GM12865 (cell line): ENCODE measurements at regions not wholly inside any gene's neighbourhood (a gene's known extent, or its start where the extent isn't known, plus 50 kb on each side); places are given as distances from the start of the nearest gene placed in this dataset.

Experiments used
- DNase-seq: peaks from one replicate; pipeline ENCODE4 v3.0.0; 2010; ENCODE audit warnings: low read depth
- H3K4me3 ChIP-seq: 2 replicates; pipeline ENCODE4 v1.5.1; 2011; ENCODE audit warnings: mild to moderate bottlenecking, low read depth, low read length, control low read depth
- CTCF ChIP-seq: IDR thresholded peaks from 2 replicates; pipeline ENCODE4 v1.5.1; 2011; ENCODE audit warnings: low read length, control low read depth, low read depth, inconsistent platforms; ENCODE audit not compliant: insufficient read depth; ENCODE audit errors: missing control alignments

- TF ChIP-seq CTCF = no peak
- H3K4me3 ChIP-seq = no peak overlapping the region
- no peak for DNase-seq
Observed at GRCh38 chr6:8278562-8278961, 156.8 kb downstream of the SLC35B3 start.

GRCh38 chr6:8277769-8278168 is 157.6 kb downstream of the SLC35B3 start:
- TF ChIP-seq CTCF = no peak
- DNase-seq = no peak
- no peak overlapping the region for H3K4me3 ChIP-seq

- no peak overlapping the region for H3K4me3 ChIP-seq
- no peak for DNase-seq
- no peak for TF ChIP-seq CTCF
Observed at GRCh38 chr6:8276148-8276547, 159.2 kb downstream of the SLC35B3 start.

GRCh38 chr6:8275667-8276066 is 159.7 kb downstream of the SLC35B3 start:
- no peak for DNase-seq
- no peak overlapping the region for H3K4me3 ChIP-seq
- TF ChIP-seq CTCF = no peak

- DNase-seq = no peak
- H3K4me3 ChIP-seq = no peak overlapping the region
- no peak for TF ChIP-seq CTCF
Observed at GRCh38 chr6:8274226-8274625, 161.1 kb downstream of the SLC35B3 start.

GRCh38 chr6:8269872-8270454 is 165.4 kb downstream of the SLC35B3 start:
- H3K4me3 ChIP-seq = no peak overlapping the region
- no peak for TF ChIP-seq CTCF
- DNase-seq = no peak

GRCh38 chr6:8269094-8269493 is 166.3 kb downstream of the SLC35B3 start:
- H3K4me3 ChIP-seq = no peak overlapping the region
- TF ChIP-seq CTCF = no peak
- no peak for DNase-seq
